ENCODE measurements at regions not wholly inside any gene's neighbourhood (a gene's known extent, or its start where the extent isn't known, plus 50 kb on each side); places are given as distances from the start of the nearest gene placed in this dataset.

GRCh38 chr21:38569733-38570132, 71.5 kb upstream of the ERG start:
- no peak for TF ChIP-seq CTCF (conservative IDR thresholded peaks at IDR 0.05; ENCODE audit: low read length)
- no peak for TF ChIP-seq EZH2phosphoT487 (IDR thresholded peaks at IDR 0.05; ENCODE audit: borderline replicate concordance, low read depth, low read length)
